ENCODE measurements at regions not wholly inside any gene's neighbourhood (a gene's known extent, or its start where the extent isn't known, plus 50 kb on each side); places are given as distances from the start of the nearest gene placed in this dataset.

DNA sequence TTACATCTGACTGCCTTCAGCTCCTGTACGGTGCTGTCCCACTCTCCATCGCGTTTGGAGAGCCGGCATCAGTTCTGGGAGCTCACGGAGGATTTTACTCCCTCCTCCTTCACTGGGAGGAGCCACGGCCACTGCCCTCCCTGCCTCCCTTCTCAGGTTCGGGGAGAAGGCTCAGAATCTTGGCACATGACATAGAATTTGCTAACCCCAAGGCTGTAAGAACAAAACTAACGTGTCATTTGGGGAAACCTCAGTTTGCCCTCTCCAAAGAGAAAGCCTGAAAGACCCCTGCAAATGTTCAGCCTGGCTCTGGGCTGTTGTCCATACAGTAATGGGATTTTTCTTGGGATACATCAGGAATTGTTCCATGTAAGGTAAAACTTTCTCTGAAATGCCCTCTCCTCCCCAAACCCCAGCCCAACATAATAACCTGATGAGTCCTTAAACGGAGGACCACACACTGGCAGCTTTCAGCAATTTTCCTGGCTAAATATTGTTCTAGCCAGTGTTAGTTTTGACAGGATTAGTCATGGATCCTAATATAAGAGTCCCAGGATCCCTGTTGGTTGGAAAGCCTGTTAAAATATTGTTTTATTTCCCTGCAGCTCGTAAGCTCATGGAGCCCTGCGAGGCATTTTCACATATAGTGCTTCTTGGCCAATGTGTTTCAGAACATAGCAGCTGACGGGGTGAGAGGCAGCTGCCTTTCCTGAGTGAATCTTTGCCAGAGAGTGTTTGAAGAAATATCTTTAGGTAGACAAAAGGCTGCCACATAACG is 98.8 kb downstream of the RHOU start:
- H3K4me1 ChIP-seq (ENCODE audit: insufficient read depth) = peaks cover 67% of the 10 kb centered on the region
- no peaks in the 10 kb centered on the region for H3K9me3 ChIP-seq (ENCODE audit: low read depth)
- no peaks in the 10 kb centered on the region for H3K27me3 ChIP-seq
- H4K20me1 ChIP-seq (ENCODE audit: insufficient read depth, poor library complexity, severe bottlenecking) = no peaks in the 10 kb centered on the region
- H3K4me3 ChIP-seq = no peak overlapping the region
- peak; percentile 28 for DNase-seq (ENCODE audit: low spot score)
- TF ChIP-seq EZH2 (IDR thresholded peaks at IDR 0.05; ENCODE audit: borderline replicate concordance) = no peak
- no peak for TF ChIP-seq CTCF (IDR thresholded peaks at IDR 0.05; ENCODE audit: poor library complexity)
- TF ChIP-seq EZH2phosphoT487 (IDR thresholded peaks at IDR 0.05; ENCODE audit: low read depth, severe bottlenecking, unreplicated experiment) = no peak
- peak overlapping the region; percentile 27 for H3K4me2 ChIP-seq
- no peaks in the 10 kb centered on the region for H3K79me2 ChIP-seq
- H2AFZ ChIP-seq = no peak overlapping the region
- H3K36me3 ChIP-seq (replicated peaks; ENCODE audit: insufficient read depth, low read depth) = no peaks in the 10 kb centered on the region
- WGBS (ENCODE audit: low lambda C conversion rate, missing lambda C conversion rate) = 39% methylated on average over 13 of the region's 13 CpGs
- peak overlapping the region; percentile 95 for H3K27ac ChIP-seq
- H3K9me2 ChIP-seq (replicated peaks; ENCODE audit: insufficient read depth) = no peaks in the 10 kb centered on the region

- Histone ChIP-seq H4K20me1 (ENCODE audit: insufficient read depth, poor library complexity, severe bottlenecking) (no peaks in the 10 kb centered on the region), H2AFZ (no peak overlapping the region), H3K36me3 (replicated peaks; ENCODE audit: insufficient read depth, low read depth) (no peaks in the 10 kb centered on the region), H3K27me3 (no peaks in the 10 kb centered on the region), H3K9me2 (replicated peaks; ENCODE audit: insufficient read depth) (no peaks in the 10 kb centered on the region), H3K27ac (peak overlapping the region; percentile 95), H3K9me3 (ENCODE audit: low read depth) (no peaks in the 10 kb centered on the region), H3K4me1 (ENCODE audit: insufficient read depth) (peaks cover 64% of the 10 kb centered on the region), H3K4me2 (peak overlapping the region; percentile 46), H3K4me3 (no peak overlapping the region), H3K79me2 (no peaks in the 10 kb centered on the region)
- TF ChIP-seq CTCF (IDR thresholded peaks at IDR 0.05; ENCODE audit: poor library complexity) (no peak), EZH2 (IDR thresholded peaks at IDR 0.05; ENCODE audit: borderline replicate concordance) (no peak), EZH2phosphoT487 (IDR thresholded peaks at IDR 0.05; ENCODE audit: low read depth, severe bottlenecking, unreplicated experiment) (no peak)
- no peak for DNase-seq (ENCODE audit: low spot score)
- 98% methylated on average over 5 of the region's 5 CpGs for WGBS (ENCODE audit: low lambda C conversion rate, missing lambda C conversion rate)
Measured at GRCh38 chr1:228835456-228835855, 100.2 kb downstream of the RHOU start.

DNA sequence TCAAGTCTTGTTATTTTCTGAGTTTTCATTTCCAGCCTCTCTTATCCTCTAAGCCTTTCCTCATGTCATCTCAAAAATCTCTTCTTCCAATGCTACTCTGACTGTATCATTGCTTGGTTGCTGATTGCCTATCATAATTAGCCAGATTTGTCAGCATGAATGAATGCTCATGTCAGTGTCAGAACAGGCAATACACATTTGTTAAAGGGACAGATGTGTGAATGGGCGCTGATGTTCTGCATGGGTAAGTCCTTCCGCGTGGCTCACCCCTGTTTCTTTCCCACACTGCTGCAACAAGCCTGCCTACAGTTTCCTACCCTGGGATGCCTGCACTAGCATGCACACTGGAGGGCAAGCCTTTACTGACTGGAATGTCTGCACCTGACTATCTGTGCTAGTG is 100.6 kb downstream of the RHOU start:
- no peaks in the 10 kb centered on the region for H3K79me2 ChIP-seq
- H2AFZ ChIP-seq = no peak overlapping the region
- no peaks in the 10 kb centered on the region for H3K9me3 ChIP-seq (ENCODE audit: low read depth)
- WGBS (ENCODE audit: low lambda C conversion rate, missing lambda C conversion rate) = 86% methylated on average over 3 of the region's 3 CpGs
- peak; percentile 16 for DNase-seq (ENCODE audit: low spot score)
- peaks cover 59% of the 10 kb centered on the region for H3K4me1 ChIP-seq (ENCODE audit: insufficient read depth)
- no peaks in the 10 kb centered on the region for H4K20me1 ChIP-seq (ENCODE audit: insufficient read depth, poor library complexity, severe bottlenecking)
- peak overlapping the region; percentile 46 for H3K4me2 ChIP-seq
- no peaks in the 10 kb centered on the region for H3K9me2 ChIP-seq (replicated peaks; ENCODE audit: insufficient read depth)
- H3K4me3 ChIP-seq = no peak overlapping the region
- TF ChIP-seq EZH2 (IDR thresholded peaks at IDR 0.05; ENCODE audit: borderline replicate concordance) (no peak), EZH2phosphoT487 (IDR thresholded peaks at IDR 0.05; ENCODE audit: low read depth, severe bottlenecking, unreplicated experiment) (no peak), CTCF (IDR thresholded peaks at IDR 0.05; ENCODE audit: poor library complexity) (no peak)
- H3K27ac ChIP-seq = peak overlapping the region; percentile 95
- no peaks in the 10 kb centered on the region for H3K27me3 ChIP-seq
- no peaks in the 10 kb centered on the region for H3K36me3 ChIP-seq (replicated peaks; ENCODE audit: insufficient read depth, low read depth)

Data from hepatocyte (in vitro differentiated cells).